Trophoblast cell (in vitro differentiated cells and primary cell): ENCODE measurements at regions not wholly inside any gene's neighbourhood (a gene's known extent, or its start where the extent isn't known, plus 50 kb on each side); places are given as distances from the start of the nearest gene placed in this dataset.

Source experiments
- DNase-seq, 2 donors: peaks; one replicate each; pipeline ENCODE4 v3.0.0-alpha.2; 2016
- H2AFZ ChIP-seq: 2 replicates; pipeline ENCODE4 v1.6.1; 2013; ENCODE audit warnings: low read length, moderate library complexity, mild to moderate bottlenecking; ENCODE audit not compliant: insufficient read depth, poor library complexity
- H2AK5ac ChIP-seq: 2 replicates; pipeline ENCODE4 v1.6.1; 2013; ENCODE audit warnings: mild to moderate bottlenecking, low read length
- H2BK120ac ChIP-seq: 2 replicates; pipeline ENCODE4 v1.6.1; 2013; ENCODE audit warnings: low read length, mild to moderate bottlenecking, moderate library complexity; ENCODE audit not compliant: insufficient read depth, poor library complexity
- H2BK12ac ChIP-seq: 2 replicates; pipeline ENCODE4 v1.6.1; 2013; ENCODE audit warnings: mild to moderate bottlenecking, low read length, moderate library complexity
- H2BK5ac ChIP-seq: 2 replicates; pipeline ENCODE4 v1.6.1; 2013; ENCODE audit warnings: low read length, low read depth, moderate library complexity, mild to moderate bottlenecking; ENCODE audit not compliant: poor library complexity
- H3K14ac ChIP-seq: 2 replicates; pipeline ENCODE4 v1.6.1; 2013; ENCODE audit warnings: mild to moderate bottlenecking, low read length
- H3K18ac ChIP-seq: 2 replicates; pipeline ENCODE4 v1.6.1; 2013; ENCODE audit warnings: mild to moderate bottlenecking, low read length
- H3K23ac ChIP-seq: 2 replicates; pipeline ENCODE4 v1.6.1; 2013; ENCODE audit warnings: low read length
- H3K27ac ChIP-seq: 2 replicates; pipeline ENCODE4 v1.5.1; 2013; ENCODE audit warnings: low read depth, mild to moderate bottlenecking, inconsistent platforms, low read length, moderate library complexity
- H3K27me3 ChIP-seq: 2 replicates; pipeline ENCODE4 v1.6.1; 2013; ENCODE audit warnings: inconsistent platforms, mild to moderate bottlenecking, low read length, moderate library complexity; ENCODE audit not compliant: insufficient read depth
- H3K36me3 ChIP-seq, 2 experiments: 1 replicate in 1 of 2; 2 replicates in 1 of 2; pipeline ENCODE4 v1.6.1; 2013; ENCODE audit warnings: low read length in 2 of 2, mild to moderate bottlenecking in 2 of 2, moderate library complexity in 1 of 2; ENCODE audit not compliant: insufficient read depth in 2 of 2, control insufficient read depth in 1 of 2
- H3K4ac ChIP-seq: 2 replicates; pipeline ENCODE4 v1.6.1; 2013; ENCODE audit warnings: low read depth, mild to moderate bottlenecking, low read length, moderate library complexity
- H3K4me1 ChIP-seq, 2 experiments: 1 replicate in 1 of 2; 2 replicates in 1 of 2; pipeline ENCODE4 v1.6.1; 2013; ENCODE audit warnings: low read length in 2 of 2, mild to moderate bottlenecking in 2 of 2, moderate library complexity in 1 of 2; ENCODE audit not compliant: insufficient read depth in 2 of 2, control insufficient read depth in 1 of 2
- H3K4me2 ChIP-seq: 2 replicates; pipeline ENCODE4 v1.6.1; 2013; ENCODE audit warnings: inconsistent platforms, mild to moderate bottlenecking, low read length, moderate library complexity
- H3K4me3 ChIP-seq: 2 replicates; pipeline ENCODE4 v1.5.1; 2013; ENCODE audit warnings: mild to moderate bottlenecking, low read depth, low read length, inconsistent platforms
- H3K79me1 ChIP-seq: one replicate; pipeline ENCODE4 v1.6.1; 2013; ENCODE audit warnings: low read length
- H3K79me2 ChIP-seq: 2 replicates; pipeline ENCODE4 v1.6.1; 2013; ENCODE audit warnings: low read length, mild to moderate bottlenecking; ENCODE audit not compliant: control insufficient read depth, insufficient read depth, poor library complexity
- H3K9ac ChIP-seq: 2 replicates; pipeline ENCODE4 v1.6.1; 2013; ENCODE audit warnings: mild to moderate bottlenecking, low read length
- H3K9me3 ChIP-seq: 2 replicates; pipeline ENCODE4 v1.6.1; 2013; ENCODE audit warnings: low read depth, mild to moderate bottlenecking, control low read depth, inconsistent platforms, low read length; ENCODE audit not compliant: insufficient read depth
- H4K12ac ChIP-seq: 2 replicates; pipeline ENCODE4 v1.6.1; 2013; ENCODE audit warnings: low read depth, mild to moderate bottlenecking, low read length, moderate library complexity
- H4K8ac ChIP-seq: 2 replicates; pipeline ENCODE4 v1.6.1; 2013; ENCODE audit warnings: low read depth, mild to moderate bottlenecking, low read length, moderate library complexity
- H4K91ac ChIP-seq: one replicate; pipeline ENCODE4 v1.6.1; 2013; ENCODE audit warnings: low read depth, mild to moderate bottlenecking, low read length, moderate library complexity
- WGBS: extraction: QIAGEN DNeasy Blood & Tissue Kit; methylation state at CpG from one replicate; pipeline ENCODE4 v1.1.7; 2013; ENCODE audit warnings: missing lambda C conversion rate; ENCODE audit not compliant: insufficient read length, insufficient coverage; ENCODE audit errors: extremely low coverage; 5-methylcytosine and 5-hydroxymethylcytosine counted together

DNA sequence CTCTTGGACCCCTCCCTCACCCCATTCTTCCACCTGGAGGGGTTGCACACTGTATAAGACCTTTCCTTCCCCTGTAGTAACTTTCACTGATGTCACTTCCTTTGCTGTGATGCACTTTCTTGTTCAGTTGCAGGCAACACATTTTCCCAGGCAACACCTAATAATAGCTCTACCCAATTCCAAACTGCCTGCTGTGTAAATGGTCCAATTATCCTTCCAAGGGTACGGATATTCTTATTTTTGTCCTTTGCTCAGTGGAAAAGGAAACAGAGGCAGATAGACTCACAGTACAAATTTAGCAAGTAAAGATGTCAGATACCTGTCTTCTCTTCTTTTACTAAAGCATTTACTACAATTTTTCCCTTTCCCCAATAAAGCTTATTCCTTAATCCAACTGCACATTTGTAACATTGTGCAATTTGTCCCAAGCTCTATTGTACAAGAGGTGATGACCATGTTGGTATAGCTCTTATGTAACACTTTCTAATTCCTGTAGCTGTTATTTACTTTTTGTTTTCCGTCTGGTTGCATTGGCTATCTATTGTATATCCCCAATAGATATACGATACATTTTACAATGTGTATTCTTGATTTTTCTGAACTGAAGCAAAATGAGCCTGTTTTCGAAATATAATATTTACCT is 69.1 kb upstream of the NPFFR2 start:
- H3K27ac ChIP-seq = no peak overlapping the region
- no peaks in the 10 kb centered on the region for H3K36me3 ChIP-seq
- H3K79me1 ChIP-seq = no peaks in the 10 kb centered on the region
- no CpG with 5 or more reads among the region's 4 CpGs for WGBS
- no peak overlapping the region for H4K12ac ChIP-seq
- H2BK12ac ChIP-seq = no peak overlapping the region
- no peak overlapping the region for H4K8ac ChIP-seq
- no peak overlapping the region for H3K4me3 ChIP-seq
- no peak overlapping the region for H3K23ac ChIP-seq
- no peak overlapping the region for H2BK5ac ChIP-seq
- H2BK120ac ChIP-seq = no peak overlapping the region
- H4K91ac ChIP-seq = no peak overlapping the region
- no peak overlapping the region for H3K18ac ChIP-seq
- H3K9me3 ChIP-seq = no peaks in the 10 kb centered on the region
- no peaks in the 10 kb centered on the region for H3K27me3 ChIP-seq
- H3K14ac ChIP-seq = no peak overlapping the region
- no peaks in the 10 kb centered on the region for H3K79me2 ChIP-seq
- H3K9ac ChIP-seq = no peak overlapping the region
- H3K4me2 ChIP-seq = no peak overlapping the region
- no peak overlapping the region for H3K4ac ChIP-seq
- no peak overlapping the region for H2AFZ ChIP-seq
- H3K4me1 ChIP-seq = no peaks in the 10 kb centered on the region
- no peak overlapping the region for H2AK5ac ChIP-seq
- no peak for DNase-seq

DNA sequence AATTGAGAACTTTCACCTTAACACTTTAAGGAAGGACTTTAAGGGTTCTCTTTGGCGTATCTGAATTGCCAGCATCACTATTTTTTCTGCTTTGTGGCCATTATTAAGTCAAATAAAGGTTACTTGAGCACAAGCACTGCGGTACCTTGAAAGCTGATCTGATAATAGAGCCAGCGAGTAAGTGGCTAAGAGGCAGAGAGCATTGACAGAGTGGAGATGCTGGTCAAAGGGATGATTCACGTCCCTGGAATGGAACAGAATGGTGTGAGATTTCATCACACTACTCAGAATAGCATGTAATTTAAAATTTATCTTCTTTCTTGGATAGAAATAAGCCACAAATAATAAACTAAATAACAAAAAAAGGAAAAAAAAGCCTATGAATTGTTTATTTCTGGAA is 57.1 kb upstream of the NPFFR2 start:
- WGBS = no CpG with 5 or more reads among the region's 4 CpGs
- H3K4me3 ChIP-seq = no peak overlapping the region
- no peak overlapping the region for H3K27ac ChIP-seq
- H2AFZ ChIP-seq = no peak overlapping the region
- H3K79me1 ChIP-seq = no peaks in the 10 kb centered on the region
- peaks cover 0 to 2% of the 10 kb centered on the region in 2 experiments for H3K4me1 ChIP-seq
- H2BK120ac ChIP-seq = no peak overlapping the region
- no peak overlapping the region for H2AK5ac ChIP-seq
- H3K4me2 ChIP-seq = no peak overlapping the region
- no peak overlapping the region for H4K91ac ChIP-seq
- no peak overlapping the region for H4K8ac ChIP-seq
- H3K18ac ChIP-seq = no peak overlapping the region
- no peak overlapping the region for H3K23ac ChIP-seq
- H2BK12ac ChIP-seq = no peak overlapping the region
- H3K36me3 ChIP-seq = no peaks in the 10 kb centered on the region
- H3K79me2 ChIP-seq = no peaks in the 10 kb centered on the region
- H3K27me3 ChIP-seq = no peaks in the 10 kb centered on the region
- H3K9ac ChIP-seq = no peak overlapping the region
- H4K12ac ChIP-seq = no peak overlapping the region
- no peaks in the 10 kb centered on the region for H3K9me3 ChIP-seq
- H2BK5ac ChIP-seq = no peak overlapping the region
- no peak overlapping the region for H3K4ac ChIP-seq
- DNase-seq = peak; percentile 63 to 84
- H3K14ac ChIP-seq = no peak overlapping the region

DNA sequence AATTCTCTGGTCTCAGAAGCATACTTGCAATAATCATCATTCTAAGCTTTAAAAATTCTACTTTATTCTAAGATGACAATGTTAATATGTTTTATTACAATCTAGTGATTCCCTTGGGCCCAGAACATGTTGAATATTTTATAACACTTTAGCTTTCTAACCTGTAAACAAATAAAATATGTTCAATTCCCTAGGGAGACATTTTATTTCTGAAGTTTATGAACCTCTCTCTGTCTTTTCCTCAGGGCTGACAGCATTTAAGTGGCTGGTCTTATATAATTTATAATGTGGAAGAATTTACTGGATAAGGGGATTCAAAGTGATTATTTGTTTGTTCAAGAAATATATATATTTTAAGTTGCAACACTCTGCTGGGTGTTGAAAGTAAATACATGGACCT is 55.3 kb upstream of the NPFFR2 start:
- H3K36me3 ChIP-seq = no peaks in the 10 kb centered on the region
- no peak overlapping the region for H3K18ac ChIP-seq
- H3K4me3 ChIP-seq = no peak overlapping the region
- no peaks in the 10 kb centered on the region for H3K79me2 ChIP-seq
- H2BK12ac ChIP-seq = no peak overlapping the region
- H3K9ac ChIP-seq = no peak overlapping the region
- H4K12ac ChIP-seq = no peak overlapping the region
- no peak overlapping the region for H2BK120ac ChIP-seq
- DNase-seq = no peak
- H3K4me2 ChIP-seq = no peak overlapping the region
- no peaks in the 10 kb centered on the region for H3K27me3 ChIP-seq
- no peak overlapping the region for H2BK5ac ChIP-seq
- no peaks in the 10 kb centered on the region for H3K79me1 ChIP-seq
- H3K9me3 ChIP-seq = no peaks in the 10 kb centered on the region
- no peak overlapping the region for H4K8ac ChIP-seq
- no peak overlapping the region for H2AFZ ChIP-seq
- no peak overlapping the region for H4K91ac ChIP-seq
- H2AK5ac ChIP-seq = no peak overlapping the region
- no peak overlapping the region for H3K14ac ChIP-seq
- H3K27ac ChIP-seq = no peak overlapping the region
- no peak overlapping the region for H3K4ac ChIP-seq
- H3K23ac ChIP-seq = no peak overlapping the region
- H3K4me1 ChIP-seq = peaks cover 0 to 2% of the 10 kb centered on the region in 2 experiments

DNA sequence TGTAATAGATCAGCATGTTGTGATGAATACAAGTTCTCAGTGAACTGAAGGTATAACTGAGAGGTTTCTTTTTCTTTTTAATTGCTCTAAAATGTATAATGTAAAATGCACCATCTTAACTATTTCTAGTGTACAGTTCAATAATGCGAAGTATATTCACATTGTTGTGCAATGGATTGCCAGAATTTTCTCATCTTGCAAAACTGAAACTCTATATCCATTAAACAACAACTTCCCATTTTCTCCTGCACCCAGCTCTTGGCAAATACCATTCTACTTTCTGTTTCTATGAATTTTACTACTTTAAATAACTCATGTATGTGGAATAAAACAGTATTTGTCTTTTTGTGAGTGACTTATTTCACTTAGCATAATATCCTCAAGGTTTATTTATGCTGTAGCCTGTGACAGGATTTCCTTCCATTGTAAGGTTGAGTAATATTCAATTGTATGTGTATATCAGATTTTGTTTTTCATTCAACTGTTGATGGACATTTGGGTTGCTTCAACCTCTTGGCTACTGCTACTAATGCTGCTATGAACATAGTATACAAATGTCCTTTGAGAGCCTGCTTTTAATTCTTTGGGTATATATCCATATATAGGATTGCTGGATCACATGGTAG is 53.5 kb upstream of the NPFFR2 start:
- H4K12ac ChIP-seq = no peak overlapping the region
- H3K4me1 ChIP-seq = peaks cover 0 to 2% of the 10 kb centered on the region in 2 experiments
- no peaks in the 10 kb centered on the region for H3K79me1 ChIP-seq
- WGBS = no CpG with 5 or more reads among the region's 1 CpG
- H2BK12ac ChIP-seq = no peak overlapping the region
- H2BK5ac ChIP-seq = no peak overlapping the region
- no peak for DNase-seq
- no peak overlapping the region for H2AK5ac ChIP-seq
- no peak overlapping the region for H2BK120ac ChIP-seq
- no peaks in the 10 kb centered on the region for H3K36me3 ChIP-seq
- no peak overlapping the region for H3K4ac ChIP-seq
- H3K27me3 ChIP-seq = no peaks in the 10 kb centered on the region
- H3K9ac ChIP-seq = no peak overlapping the region
- H3K4me2 ChIP-seq = no peak overlapping the region
- H4K8ac ChIP-seq = no peak overlapping the region
- H3K4me3 ChIP-seq = no peak overlapping the region
- no peak overlapping the region for H3K23ac ChIP-seq
- no peaks in the 10 kb centered on the region for H3K79me2 ChIP-seq
- no peaks in the 10 kb centered on the region for H3K9me3 ChIP-seq
- no peak overlapping the region for H3K18ac ChIP-seq
- H4K91ac ChIP-seq = no peak overlapping the region
- no peak overlapping the region for H3K14ac ChIP-seq
- H2AFZ ChIP-seq = no peak overlapping the region
- no peak overlapping the region for H3K27ac ChIP-seq
